GM12878 (cell line): ENCODE measurements at regions not wholly inside any gene's neighbourhood (a gene's known extent, or its start where the extent isn't known, plus 50 kb on each side); places are given as distances from the start of the nearest gene placed in this dataset.

Experiments used
- EED ChIP-seq: sonication (generic); IDR thresholded peaks from 2 replicates; pipeline ENCODE4 v1.6.1; 2016; ENCODE audit warnings: antibody characterized with exemption, low read depth
- TBL1XR1 ChIP-seq: IDR thresholded peaks from 2 replicates; pipeline ENCODE4 v1.6.1; 2012; ENCODE audit warnings: low read depth, low read length, improper control_type of control experiment
- TF ChIP-seq, protein P1 (sequence below), 3 experiments: IDR thresholded peaks in 2 of 3; conservative IDR thresholded peaks in 1 of 3; 2 replicates each; pipeline ENCODE4 v1.5.1; 2011; ENCODE audit warnings: low read depth in 3 of 3, low read length in 3 of 3, mild to moderate bottlenecking in 3 of 3, control low read depth in 2 of 3, moderate library complexity in 2 of 3, inconsistent platforms in 1 of 3, mixed read lengths in 1 of 3; ENCODE audit not compliant: control insufficient read depth in 2 of 3, insufficient read depth in 1 of 3; ENCODE audit errors: extremely low read depth in 1 of 3

DNA sequence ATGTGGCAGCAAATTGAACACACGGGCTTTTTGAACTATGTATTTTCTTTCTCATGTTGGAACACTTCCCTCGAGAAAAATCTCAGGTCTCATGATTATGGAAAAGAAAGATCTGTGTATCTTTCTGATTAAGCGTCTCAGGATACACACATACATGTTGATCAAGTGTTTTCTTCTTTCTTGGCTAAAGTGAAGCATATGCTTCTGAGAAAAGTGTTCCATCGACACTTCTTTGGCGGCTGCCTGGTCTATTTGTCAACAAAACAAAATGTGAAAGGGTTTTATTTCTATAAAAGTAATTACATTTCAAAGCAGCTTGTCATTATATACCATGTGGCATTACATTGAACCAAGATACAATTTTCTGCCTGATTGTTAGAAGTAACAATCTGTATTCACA lies 157.5 kb downstream of the DLEU7 start:
- no peak for TF ChIP-seq EED
- TF ChIP-seq, protein P1, sequence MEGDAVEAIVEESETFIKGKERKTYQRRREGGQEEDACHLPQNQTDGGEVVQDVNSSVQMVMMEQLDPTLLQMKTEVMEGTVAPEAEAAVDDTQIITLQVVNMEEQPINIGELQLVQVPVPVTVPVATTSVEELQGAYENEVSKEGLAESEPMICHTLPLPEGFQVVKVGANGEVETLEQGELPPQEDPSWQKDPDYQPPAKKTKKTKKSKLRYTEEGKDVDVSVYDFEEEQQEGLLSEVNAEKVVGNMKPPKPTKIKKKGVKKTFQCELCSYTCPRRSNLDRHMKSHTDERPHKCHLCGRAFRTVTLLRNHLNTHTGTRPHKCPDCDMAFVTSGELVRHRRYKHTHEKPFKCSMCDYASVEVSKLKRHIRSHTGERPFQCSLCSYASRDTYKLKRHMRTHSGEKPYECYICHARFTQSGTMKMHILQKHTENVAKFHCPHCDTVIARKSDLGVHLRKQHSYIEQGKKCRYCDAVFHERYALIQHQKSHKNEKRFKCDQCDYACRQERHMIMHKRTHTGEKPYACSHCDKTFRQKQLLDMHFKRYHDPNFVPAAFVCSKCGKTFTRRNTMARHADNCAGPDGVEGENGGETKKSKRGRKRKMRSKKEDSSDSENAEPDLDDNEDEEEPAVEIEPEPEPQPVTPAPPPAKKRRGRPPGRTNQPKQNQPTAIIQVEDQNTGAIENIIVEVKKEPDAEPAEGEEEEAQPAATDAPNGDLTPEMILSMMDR (IDR thresholded peaks at IDR 0.05 in 2 of 3, conservative IDR thresholded peaks at IDR 0.05 in 1 of 3; ENCODE audit: control insufficient read depth in 2 of 3, extremely low read depth in 1 of 3, insufficient read depth in 1 of 3, low read depth in 3 of 3, low read length in 3 of 3), result no peak
- TF ChIP-seq TBL1XR1, result no peak
